ENCODE measurements at regions not wholly inside any gene's neighbourhood (a gene's known extent, or its start where the extent isn't known, plus 50 kb on each side); places are given as distances from the start of the nearest gene placed in this dataset.

GRCh38 chr2:59658906-59659635 is 894.4 kb downstream of the BCL11A start:
- no peak overlapping the region for H3K4me3 ChIP-seq

More at GRCh38 chr2:59658906-59659635, 894.4 kb downstream of the BCL11A start:
- SMC1A ChIA-PET (ENCODE audit: uncharacterized antibody, unreplicated experiment), result no interaction called here
- WGBS (ENCODE audit: insufficient coverage, insufficient replicate concordance, low lambda C conversion rate, missing lambda C conversion rate), result 15% methylated on average over 7 of the region's 7 CpGs
- Histone ChIP-seq H3K36me3 (ENCODE audit: control insufficient read depth in 2 of 2, insufficient read depth in 2 of 2, low read length in 1 of 2) (no peaks in the 10 kb centered on the region), H3K79me2 (ENCODE audit: control insufficient read depth, insufficient read depth, low read length) (no peaks in the 10 kb centered on the region), H2AFZ (ENCODE audit: control insufficient read depth, low read depth, low read length) (no peak overlapping the region), H3K9me3 (replicated peaks; ENCODE audit: control insufficient read depth, insufficient read depth, low read length) (no peaks in the 10 kb centered on the region), H4K20me1 (ENCODE audit: control insufficient read depth, insufficient read depth) (no peaks in the 10 kb centered on the region), H3K4me2 (ENCODE audit: control insufficient read depth, insufficient read depth) (no peak overlapping the region), H3K27me3 (replicated peaks in 1 of 2; ENCODE audit: control insufficient read depth in 2 of 2, insufficient read depth in 2 of 2, low read length in 1 of 2) (no peaks in the 10 kb centered on the region), H3K9ac (ENCODE audit: control insufficient read depth, insufficient read depth, low read length) (no peak overlapping the region), H3K4me1 (ENCODE audit: control insufficient read depth, insufficient read depth, low read length) (no peaks in the 10 kb centered on the region), H3K27ac (ENCODE audit: control insufficient read depth, insufficient read depth) (no peak overlapping the region)
- intact Hi-C loops (cut with micrococcal nuclease; ENCODE audit: unreplicated experiment), result no loop called here
- POLR2A ChIA-PET, result no interaction called here
- no TSS peak for BruUV-seq (replicated peaks)
- TF ChIP-seq HDAC6 (IDR thresholded peaks at IDR 0.05; ENCODE audit: unreplicated experiment) (no peak), FOXM1 (IDR thresholded peaks at IDR 0.05; ENCODE audit: low read depth, low read length) (no peak), CHD1 (IDR thresholded peaks at IDR 0.05; ENCODE audit: low read depth, low read length) (no peak), MYB (IDR thresholded peaks at IDR 0.05; ENCODE audit: borderline replicate concordance, low read depth, low read length) (no peak), ZBTB33 (IDR thresholded peaks at IDR 0.05) (no peak), POLR2A (IDR thresholded peaks at IDR 0.05; ENCODE audit: low read depth, low read length) (no peak), ATF7 (IDR thresholded peaks at IDR 0.05; ENCODE audit: low read depth) (no peak), SREBF1 (IDR thresholded peaks at IDR 0.05; ENCODE audit: low read length) (no peak), RAD21 (IDR thresholded peaks at IDR 0.05; ENCODE audit: insufficient read depth, low read depth, low read length) (no peak), PAX8 (IDR thresholded peaks at IDR 0.05) (no peak)
- in situ Hi-C loops (cut with MboI), result no loop called here
- no peak for FAIRE-seq
- RAD21 ChIA-PET (ENCODE audit: unreplicated experiment), result no interaction called here
- no peak for ATAC-seq
- CTCF ChIA-PET, result no interaction called here
- DNase-seq (ENCODE audit: low read depth, low spot score), result no peak

Data from GM12878 (cell line).